ENCODE measurements at regions not wholly inside any gene's neighbourhood (a gene's known extent, or its start where the extent isn't known, plus 50 kb on each side); places are given as distances from the start of the nearest gene placed in this dataset.
"Not testable (repeated sequence)": the region's sequence is repeated elsewhere in the genome, so short reads cannot be mapped to it uniquely, and the experiment has no call there.

DNA sequence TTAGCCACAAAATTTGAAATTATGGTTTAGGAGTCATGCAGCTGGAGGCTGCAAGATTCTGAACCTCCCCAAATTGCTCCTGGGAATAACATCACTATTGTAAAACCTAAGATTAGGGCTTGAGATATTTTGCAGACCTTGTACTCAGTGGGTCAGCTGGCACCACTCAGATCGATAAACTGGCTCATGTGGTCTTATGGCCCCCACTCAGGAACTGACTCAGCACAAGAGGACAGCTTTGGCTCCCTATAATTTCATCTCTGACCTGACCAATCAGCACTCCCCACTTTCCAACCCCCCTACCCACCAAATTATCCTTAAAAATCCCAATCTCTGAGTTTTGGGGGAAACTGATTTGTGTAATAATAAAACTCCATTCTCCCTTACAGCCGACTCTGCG is 161.6 kb downstream of the BRMS1L start:
- no peak for DNase-seq

DNA sequence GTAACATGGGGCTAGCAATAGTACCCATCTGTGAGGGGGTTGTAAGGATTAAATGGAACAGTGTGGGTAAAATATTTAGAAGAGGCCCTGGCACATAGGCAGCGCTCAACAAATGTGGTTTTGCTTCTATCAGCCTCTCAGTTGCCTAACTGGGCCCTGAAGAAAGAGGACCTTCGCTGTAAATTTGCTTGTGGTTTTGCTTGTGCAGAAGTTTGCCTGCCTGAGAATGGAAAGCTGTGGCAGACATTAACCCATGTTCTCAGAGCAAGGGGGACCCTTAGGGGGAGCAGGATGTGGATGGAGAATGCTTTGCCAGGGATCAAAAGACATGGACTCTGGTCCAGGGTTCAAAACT is 160.1 kb downstream of the BRMS1L start:
- no peak for DNase-seq

DNA sequence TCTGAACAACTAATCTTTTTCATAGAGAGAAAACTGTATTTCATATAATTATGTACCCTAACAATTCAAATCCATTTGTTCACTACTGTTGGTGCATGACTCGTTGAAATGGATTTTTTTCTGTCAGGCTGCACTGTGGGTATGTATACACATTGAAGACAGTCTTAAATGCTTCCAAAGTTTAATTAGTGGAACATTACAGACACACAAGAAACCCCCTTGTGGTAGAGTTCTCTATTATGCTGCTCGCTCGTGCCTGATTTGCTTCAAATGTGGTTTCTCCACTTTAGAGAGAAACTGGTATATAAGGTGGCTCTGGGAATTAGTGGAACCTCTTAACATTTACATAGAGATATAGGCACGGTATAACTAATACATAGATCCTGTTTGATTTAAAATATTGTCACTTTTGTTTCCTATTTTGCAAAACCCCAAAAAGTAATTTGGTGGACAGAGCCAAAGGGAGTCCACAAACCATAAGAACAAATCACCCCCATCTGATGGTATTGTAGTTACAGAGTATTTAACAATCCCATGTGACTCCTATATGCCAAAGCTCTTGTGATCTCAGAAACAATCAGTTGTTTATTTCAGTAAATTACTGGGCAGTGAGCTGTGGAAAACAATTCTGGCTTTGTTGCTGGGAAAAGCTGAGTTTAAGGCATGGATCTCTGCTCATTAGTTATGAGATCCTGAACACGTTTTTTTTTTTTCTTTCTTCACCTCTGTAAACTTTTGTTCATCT is 159.5 kb downstream of the BRMS1L start:
- DNase-seq, result no peak

DNA sequence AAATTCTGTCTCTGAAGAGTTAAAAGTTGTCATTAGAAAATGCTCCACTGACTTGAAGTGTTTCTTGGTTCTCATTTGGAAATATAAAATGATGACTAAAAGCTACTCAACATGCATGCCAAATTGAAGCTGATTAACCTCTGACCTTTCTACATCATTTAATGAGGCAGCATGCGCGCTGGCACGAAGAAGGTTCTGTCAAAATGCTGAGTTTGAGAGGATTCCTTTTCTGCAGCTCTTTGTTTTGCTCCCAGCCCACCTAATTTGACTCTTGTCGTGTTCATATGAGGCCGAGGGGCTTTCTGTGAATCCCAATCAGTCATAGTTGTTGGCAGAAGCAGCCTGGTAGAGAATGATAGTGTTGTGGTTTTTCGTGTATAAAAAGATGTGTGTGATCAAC is 153.4 kb downstream of the BRMS1L start:
- DNase-seq, result no peak

DNA sequence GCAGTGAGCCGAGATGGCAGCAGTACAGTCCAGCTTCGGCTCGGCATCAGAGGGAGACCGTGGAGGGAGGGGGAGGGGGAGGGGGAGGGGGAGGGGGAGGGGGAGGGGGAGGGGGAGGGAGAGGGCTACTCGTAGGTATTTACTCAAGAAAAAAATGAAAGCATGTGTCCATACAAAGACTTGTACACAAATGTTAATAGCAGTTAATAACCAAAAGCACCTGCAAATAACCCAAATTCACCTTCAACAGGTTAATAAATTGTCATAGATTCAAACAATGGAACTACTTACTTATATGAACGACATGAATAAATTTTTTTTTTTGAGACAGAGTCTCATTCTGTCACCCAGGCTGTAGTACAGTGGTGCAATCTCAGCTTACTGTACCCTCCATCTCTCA is 152.4 kb downstream of the BRMS1L start:
- DNase-seq, result no peak

DNA sequence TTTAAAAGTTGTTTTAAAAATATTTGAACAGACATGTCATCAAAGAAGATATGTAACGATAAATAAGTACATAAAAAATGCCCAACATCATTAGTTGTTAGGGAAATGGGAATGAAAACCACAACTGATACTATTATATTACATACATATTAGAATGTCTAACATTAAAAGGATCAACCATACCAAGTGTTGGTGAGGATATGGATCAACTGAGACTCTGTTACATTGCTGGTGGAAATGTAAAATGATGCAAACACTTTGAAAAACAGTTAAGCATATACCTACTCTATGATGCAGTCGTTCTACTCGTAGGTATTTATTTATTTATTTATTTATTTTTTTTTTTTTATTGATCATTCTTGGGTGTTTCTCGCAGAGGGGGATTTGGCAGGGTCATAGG is 149.7 kb downstream of the BRMS1L start:
- no peak for DNase-seq

DNA sequence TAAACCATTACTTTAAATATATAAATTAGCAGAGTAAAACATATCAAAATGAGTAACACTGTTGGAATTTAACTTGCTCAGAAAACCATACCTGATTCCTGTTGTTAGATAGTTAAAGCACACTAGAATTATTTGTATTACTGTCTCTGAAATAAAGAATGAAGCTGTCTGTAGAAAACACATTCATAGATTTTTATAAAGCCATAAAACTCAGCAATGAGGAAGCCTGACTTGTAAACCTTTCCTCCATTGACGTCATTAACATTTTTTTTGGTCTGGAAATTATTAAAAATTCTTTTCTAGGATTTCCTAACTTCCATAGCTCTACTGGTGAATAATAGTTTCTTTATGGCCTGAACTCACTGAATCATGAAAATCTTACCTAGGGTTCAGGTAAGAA is 147.6 kb downstream of the BRMS1L start:
- DNase-seq, result no peak

DNA sequence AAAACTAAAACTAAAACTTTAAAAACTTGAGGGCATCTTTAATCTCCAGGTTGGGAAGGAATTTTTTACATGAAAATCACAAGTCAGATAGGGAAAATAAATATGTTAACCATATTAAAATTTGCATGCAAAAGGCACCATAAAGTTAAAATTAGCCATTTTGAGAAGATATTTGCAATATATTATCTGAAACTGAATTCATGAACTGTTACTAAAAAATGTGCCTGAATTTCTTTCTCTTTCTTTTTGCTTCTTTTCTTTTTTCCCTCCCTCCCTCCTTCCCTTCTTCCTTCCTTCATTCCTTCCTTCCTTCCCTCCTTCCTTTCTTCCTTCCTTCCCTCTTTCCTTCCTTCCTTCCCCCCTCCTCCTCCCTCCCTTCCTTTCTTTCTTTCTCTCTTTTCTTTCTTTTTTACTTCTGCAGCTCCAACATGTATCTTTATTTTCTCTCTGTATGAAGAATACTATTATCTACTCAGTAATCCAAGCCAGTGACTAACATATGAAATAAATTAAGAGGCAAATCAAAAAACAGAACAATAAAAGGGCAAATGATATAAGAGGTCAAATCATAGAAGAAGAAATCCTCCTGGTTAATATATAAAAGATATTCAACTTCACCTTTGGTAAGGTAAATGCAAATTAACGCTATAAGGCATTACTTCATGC is 146.0 kb downstream of the BRMS1L start:
- DNase-seq, result no peak

DNA sequence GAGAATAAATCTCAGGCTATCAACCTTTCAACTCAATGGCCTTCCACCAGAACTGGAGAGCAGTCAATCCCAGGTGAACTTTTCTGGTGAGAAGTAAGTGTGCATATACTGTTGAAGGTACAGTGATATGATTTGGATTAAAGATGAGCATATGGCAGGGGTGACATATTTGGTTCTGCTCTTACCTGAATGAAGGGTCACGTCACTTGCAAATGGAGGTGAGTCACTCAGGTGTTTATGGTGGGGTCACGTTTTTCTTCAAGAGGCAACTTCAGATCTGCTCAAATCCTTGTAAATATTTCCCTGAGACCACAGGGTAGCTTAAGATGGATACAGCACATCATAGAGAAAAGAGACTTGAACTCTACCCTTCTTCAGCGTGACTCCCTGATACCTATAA is 143.2 kb downstream of the BRMS1L start:
- DNase-seq, result no peak

DNA sequence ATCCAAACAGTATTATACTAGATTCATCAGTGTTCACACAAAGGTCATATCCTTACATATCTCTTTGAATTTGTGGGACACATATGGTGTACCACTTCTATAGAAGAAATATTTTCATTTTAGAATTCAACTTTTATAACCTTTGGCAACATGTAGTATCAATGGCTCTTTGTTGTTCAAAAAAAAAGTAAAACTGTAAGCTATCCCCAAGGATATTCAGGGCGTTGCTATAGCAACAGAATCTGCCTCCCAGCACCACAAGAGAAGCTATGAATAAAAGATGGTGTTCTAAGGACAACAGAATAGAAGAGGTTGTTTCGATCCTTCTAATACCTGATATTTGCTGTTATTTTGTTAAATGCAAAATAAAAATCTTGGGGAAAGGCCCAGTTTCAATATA is 139.3 kb downstream of the BRMS1L start:
- DNase-seq, result no peak

DNA sequence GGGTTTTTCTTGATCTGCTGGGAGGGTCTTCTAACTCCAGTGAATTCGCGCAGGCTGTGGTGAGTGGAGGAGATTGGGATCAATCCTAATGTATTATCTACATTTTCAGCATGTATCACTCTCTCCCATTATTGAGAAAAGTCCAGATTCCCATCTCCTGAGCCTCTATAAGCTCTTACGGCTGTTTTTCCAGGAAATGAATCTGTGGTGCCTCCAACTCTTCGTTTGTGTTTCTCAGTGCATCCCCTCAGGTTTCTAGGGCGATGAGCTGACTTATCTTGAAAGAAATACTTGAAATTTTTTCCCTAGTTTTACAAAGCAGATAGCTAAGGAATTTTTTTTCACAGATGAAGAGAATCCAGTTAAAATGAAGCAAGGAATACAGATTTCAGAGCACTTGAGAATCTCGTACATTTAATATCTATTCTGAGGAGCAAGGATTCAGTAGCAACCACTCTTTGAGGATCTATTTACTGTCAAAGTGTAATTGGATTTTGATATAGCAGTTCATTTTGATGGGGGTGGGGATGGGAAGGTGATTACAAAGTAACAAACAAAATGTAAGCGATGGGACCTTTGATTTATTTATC is 138.7 kb downstream of the BRMS1L start:
- DNase-seq, result no peak

DNA sequence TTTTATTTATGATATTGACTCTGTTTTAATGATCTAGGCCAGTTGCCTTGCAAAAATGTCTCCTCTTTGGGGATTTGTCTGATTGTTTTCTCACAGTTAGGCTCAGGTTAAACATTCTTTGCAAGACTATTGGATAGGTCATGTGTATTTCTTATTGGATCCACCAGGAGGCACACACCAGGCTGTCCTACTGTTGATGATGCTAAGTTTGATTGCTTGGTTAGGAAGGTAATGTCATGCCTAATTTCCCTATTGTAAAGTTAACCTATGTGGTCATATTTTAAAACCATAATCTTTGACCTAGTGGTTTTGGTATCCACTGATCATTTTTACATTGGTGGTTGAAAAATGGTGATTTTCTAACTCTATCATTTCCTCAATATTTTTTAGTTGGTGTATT is 137.1 kb downstream of the BRMS1L start:
- no peak for DNase-seq

DNA sequence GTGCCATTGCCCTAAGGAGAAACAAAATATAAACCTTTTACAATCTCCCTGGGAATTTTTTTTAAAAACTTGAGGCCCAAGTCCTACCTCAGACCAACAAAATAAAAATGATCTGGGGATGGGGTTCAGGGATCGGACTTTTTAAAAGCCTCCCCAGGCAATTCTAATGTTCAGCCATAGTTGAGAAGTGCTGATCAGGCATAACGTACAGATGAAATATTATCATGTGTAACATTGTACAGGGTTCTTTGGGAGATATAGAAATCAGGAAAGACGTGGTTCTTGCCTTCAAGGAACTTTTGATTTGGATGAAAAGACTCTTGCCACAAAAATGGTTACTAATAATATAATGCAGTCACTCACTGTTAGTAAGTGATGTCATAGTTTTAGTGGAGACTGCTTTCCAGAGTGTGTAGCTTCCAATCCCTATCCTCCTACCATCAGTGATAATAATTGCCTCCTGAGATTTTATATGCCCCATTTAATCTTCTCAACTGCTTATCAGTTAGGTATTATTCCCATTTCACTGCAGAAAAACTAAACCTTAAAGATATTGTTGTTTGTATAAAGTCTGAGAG is 135.6 kb downstream of the BRMS1L start:
- DNase-seq, result no peak

DNA sequence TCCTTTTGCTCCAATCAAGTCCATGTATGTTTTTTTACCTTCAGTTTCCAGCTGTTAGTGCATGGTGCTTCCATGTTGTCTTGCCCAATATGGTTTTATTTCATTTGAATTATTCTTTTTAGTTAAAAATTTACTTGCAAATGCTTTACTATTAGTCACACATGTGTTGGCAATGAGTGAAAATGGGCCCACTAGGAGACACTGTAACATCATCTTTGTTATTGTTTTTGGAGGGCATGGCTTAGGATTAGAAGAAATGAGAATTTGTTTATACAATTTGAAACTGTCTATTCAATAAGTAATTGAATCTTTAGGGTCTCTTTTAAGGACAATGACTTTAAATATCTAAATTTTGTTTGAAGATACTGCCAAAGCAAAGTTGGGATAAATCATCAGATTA is 133.7 kb downstream of the BRMS1L start:
- DNase-seq, result no peak

DNA sequence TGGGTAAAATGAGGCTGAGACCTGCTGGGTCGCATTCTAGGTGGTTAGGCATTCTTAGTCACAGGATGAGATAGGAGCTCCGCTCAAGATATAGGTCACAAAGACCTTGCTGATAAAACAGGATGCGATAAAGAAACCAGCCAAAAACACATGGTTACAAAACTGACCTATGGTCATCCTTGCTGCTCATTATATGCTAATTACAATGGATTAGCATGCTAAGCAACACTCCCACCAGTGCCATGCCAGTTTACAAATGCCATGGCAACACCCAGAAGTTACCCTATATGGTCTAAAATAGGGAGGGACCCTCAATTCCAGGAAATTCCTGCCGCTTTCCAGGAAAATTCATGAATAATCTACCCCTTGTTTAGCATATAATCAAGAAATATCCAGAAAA is 132.4 kb downstream of the BRMS1L start:
- DNase-seq, result no peak

DNA sequence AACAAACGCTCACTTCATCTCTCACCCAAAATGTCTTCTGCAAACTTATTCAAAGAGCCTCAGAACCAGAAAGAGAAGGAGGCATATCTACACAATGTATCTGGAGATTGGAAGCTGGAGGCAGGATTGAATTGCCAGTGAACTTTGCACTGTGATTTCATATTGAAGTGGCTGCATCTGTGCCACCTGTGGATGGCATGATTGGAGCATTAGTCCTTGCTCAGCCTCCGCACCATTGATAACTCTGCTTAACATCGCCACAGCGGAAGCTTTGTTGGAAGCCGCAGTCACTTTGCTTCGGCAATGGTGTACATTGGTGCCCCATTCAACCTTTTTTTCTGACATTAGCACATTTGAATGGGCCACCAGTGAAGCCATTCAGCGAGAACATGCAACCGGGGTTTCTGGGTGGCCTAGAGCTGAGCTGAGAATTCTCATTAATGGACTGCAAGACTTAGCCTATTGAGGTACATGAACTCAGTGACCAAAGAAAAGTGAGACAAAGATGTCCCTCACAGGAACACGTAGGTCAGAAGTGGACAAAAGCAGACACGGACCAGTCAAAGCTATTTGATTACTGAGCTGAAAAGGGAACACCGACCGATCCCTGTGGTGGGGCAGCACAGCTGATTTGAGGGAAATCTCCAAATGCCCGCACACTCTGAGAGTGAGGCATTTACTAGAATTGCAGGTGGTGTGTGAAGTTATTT is 130.4 kb downstream of the BRMS1L start:
- no peak for DNase-seq

DNA sequence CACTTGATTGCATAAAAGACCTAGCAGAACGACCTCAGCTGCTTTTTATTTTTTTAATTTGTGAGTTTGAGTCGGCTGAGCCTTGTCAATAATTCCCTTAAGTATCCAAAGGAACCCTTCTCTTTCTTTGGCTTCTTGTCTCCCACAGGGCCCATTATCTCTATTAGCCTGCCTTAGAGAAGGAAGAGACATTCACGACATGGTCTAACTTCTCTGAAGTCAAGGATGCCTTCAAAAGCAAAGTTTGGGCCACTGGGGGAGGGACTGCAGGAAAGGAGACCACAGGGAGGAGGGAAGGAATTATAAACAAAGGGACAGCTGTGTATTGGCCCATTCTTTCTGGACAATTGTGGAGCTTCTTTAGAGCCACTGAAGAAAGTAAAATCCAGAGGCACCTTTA is 126.4 kb downstream of the BRMS1L start:
- no peak for DNase-seq

DNA sequence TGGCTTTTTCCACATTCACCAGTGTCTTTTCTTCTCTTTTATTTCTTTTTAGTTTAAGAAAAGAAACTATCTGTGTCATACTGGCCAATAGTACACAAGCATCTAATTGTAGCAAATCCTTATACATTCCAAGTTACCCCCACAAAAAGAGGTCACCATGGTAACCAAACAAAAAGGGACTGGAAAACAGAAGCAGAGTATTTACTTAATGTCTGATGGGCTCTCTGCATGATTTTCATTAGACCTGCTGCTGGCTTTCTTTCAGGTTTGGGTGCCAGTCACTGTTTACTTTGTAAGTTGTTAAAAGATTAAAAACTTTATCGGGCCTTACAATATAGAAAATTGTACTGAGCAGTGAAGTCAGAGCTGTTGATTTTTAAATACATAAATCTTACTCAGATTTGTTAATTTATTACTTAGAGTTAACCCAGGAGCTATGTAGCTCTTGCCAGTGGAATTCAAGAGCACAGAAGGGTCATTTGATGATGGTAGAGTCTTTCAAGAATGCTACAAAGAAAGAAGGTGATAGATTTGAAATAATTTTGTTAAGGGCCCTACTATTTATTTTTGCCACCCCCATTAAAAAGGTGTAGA is 123.9 kb downstream of the BRMS1L start:
- no peak for DNase-seq

DNA sequence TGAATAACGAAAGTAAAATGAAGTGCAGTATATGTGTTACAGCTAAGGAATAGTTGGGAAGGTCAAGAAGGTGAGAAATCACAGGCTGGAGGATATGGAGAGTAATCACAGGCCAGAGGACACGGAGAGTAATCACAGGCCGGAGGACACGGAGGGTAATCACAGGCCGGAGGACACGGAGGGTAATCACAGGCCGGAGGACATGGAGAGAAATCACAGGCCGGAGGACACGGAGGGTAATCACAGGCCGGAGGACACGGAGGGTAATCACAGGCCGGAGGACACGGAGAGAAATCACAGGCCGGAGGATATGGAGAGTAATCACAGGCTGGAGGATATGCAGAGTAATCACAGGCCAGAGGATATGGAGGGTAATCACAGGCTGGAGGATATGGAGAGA is 121.8 kb downstream of the BRMS1L start:
- not testable (repeated sequence) for DNase-seq

DNA sequence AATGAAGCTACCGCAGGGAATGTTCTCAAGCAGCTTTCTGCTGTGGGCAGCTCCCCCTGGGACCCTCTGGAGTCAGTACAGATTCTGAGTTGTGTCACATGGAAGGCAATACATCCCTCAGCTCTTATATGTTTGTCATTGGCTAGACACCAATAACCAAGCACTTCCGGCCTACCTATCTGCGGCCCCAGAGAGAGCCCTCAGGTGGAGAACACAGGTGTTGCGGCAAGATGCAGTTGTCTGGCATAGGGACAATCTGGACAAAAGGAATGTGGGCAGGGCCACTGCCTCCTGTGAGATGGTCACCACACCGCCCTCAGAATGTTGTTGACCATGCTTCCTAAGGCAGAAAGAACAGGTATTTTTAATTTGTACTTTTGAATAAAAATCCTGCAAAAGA is 118.7 kb downstream of the BRMS1L start:
- DNase-seq, result peak in 1 of 2 donors; percentile 34

DNA sequence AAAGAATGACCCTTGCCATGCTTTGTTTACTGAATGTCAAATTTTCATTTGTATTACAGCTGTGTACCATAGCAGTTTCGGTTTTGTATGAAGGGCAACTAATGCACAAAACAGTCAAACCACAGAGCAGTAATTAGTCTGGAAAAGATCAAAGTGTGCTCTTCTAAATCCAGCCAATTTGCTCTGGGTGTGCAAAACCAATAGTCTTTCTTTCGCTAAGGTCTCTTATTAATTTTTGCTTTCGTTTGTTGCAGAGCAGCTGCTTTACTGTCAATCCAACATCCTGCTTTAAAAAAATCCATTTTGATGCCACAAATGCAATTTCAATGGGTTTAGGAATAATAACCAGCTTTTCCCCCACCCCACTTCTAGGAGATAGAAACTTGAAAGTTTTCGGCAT is 114.2 kb downstream of the BRMS1L start:
- DNase-seq, result no peak

DNA sequence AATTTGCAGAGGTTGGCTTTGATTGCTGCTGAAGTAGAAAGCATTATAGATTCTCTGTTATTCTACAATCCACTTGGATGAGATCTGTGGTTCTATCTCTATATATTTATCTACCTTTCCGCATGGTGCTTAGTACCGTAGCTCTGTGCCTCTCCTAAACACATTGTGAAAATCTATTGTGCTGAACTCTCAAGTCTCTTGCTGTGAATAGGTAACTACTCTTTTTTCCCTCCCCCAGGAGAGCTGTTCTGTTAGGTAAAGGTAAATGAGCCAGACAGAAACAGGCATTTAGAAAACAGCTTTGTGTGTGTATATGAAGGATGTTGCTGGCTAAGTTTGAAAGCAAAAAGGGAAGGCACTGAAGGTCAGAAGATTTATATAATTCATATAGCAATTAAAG is 112.6 kb downstream of the BRMS1L start:
- no peak for DNase-seq

DNA sequence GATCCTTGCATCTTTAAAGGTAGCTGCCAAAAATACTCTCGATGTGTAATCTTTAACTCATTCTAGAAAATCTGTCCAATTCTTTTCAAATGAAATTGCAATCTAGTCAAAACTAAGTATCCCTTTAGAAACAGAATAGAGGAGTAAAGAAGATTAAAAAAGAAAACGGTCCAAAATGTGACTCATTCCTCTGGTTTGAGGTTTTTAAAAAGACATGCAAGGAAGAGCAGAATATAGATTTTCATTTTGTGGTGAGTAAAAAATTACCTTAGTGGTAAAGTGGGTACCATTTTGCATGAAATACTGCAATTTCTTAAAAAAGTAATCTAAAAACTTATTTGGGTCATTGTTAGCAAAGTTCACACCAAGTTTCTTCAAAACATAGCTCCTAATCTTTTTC is 108.4 kb downstream of the BRMS1L start:
- no peak for DNase-seq

Data from stimulated activated CD4-positive, alpha-beta T cell treated with anti-CD3 and anti-CD28 coated beads, Interleukin-2, amount 100 ng/mL, for 24 hours (primary cell).